ENCODE measurements at regions not wholly inside any gene's neighbourhood (a gene's known extent, or its start where the extent isn't known, plus 50 kb on each side); places are given as distances from the start of the nearest gene placed in this dataset.

DNA sequence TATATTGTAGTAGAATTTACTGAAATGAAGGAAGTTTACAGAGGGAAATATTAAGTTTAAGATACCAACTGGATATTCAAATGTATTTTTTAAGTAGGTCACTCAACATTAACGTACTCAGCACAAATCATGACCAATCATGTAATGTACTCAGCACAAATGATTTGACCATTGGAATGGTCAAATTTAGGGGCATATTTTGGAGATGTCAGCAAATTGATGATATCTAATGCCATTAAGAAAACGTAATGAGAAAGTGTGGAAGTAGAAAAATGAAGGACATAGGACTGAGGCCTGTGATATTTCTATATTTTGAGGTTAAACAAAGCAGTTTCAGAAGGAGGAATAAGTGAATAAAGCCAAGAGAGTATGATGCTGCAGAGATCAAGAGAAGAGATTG is 334.8 kb downstream of the KIF2B start:
- no peak for DNase-seq (ENCODE audit: low read depth)
- TF ChIP-seq, protein P1, sequence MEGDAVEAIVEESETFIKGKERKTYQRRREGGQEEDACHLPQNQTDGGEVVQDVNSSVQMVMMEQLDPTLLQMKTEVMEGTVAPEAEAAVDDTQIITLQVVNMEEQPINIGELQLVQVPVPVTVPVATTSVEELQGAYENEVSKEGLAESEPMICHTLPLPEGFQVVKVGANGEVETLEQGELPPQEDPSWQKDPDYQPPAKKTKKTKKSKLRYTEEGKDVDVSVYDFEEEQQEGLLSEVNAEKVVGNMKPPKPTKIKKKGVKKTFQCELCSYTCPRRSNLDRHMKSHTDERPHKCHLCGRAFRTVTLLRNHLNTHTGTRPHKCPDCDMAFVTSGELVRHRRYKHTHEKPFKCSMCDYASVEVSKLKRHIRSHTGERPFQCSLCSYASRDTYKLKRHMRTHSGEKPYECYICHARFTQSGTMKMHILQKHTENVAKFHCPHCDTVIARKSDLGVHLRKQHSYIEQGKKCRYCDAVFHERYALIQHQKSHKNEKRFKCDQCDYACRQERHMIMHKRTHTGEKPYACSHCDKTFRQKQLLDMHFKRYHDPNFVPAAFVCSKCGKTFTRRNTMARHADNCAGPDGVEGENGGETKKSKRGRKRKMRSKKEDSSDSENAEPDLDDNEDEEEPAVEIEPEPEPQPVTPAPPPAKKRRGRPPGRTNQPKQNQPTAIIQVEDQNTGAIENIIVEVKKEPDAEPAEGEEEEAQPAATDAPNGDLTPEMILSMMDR (IDR thresholded peaks at IDR 0.05; ENCODE audit: control insufficient read depth, extremely low read depth, insufficient read depth): no peak
- no peak overlapping the region for H3K4me3 ChIP-seq (ENCODE audit: low read depth, low read length)

- DNase-seq (ENCODE audit: low read depth): peak; percentile 1
- H3K4me3 ChIP-seq (ENCODE audit: low read depth, low read length): no peak overlapping the region
These were observed 349.6 kb downstream of the KIF2B start for GRCh38 chr17:54172096-54172984.

GRCh38 chr17:54172985-54173316 is 350.2 kb downstream of the KIF2B start:
- TF ChIP-seq, protein P1 (IDR thresholded peaks at IDR 0.05; ENCODE audit: control insufficient read depth, extremely low read depth, insufficient read depth): no peak
- H3K4me3 ChIP-seq (ENCODE audit: low read depth, low read length): no peak overlapping the region
- DNase-seq (ENCODE audit: low read depth): no peak

More at GRCh38 chr17:54172096-54172984, 349.6 kb downstream of the KIF2B start:
- TF ChIP-seq, protein P1 (IDR thresholded peaks at IDR 0.05; ENCODE audit: control insufficient read depth, extremely low read depth, insufficient read depth): peak; percentile 77

DNA sequence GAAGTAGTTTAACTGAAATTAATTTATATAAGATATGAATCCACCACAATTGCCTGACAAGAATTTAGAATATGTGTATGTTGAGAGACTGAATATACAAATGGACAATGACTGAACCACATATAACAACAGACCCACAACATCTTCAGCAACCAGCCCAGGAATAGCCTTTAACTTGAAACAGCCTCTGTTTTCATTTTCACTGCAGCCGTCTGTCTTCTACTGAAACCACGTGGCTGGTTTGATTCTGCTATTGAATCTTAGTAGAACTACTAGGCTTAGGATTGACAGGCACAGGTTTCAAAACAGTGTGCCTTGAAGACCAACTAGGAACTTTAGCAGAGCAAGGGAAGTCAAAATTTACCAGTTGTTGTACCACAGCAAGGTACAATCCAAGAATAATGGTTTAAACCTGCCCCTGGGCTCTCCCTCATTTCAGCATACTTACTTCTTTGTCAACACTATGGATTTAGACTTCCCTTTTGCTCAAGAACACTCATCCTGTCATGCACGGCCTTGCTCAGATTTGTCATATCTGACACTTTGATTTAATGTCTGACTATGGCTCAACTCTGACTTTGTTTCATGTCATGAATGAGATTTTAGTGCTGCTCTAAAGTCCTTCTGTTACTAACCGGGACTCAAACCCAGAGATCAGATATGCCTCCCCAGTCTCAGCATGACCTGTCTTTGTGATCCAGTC is 355.0 kb downstream of the KIF2B start:
- no peak for DNase-seq (ENCODE audit: low read depth)
- TF ChIP-seq, protein P1 (IDR thresholded peaks at IDR 0.05; ENCODE audit: control insufficient read depth, extremely low read depth, insufficient read depth): no peak
- no peak overlapping the region for H3K4me3 ChIP-seq (ENCODE audit: low read depth, low read length)

DNA sequence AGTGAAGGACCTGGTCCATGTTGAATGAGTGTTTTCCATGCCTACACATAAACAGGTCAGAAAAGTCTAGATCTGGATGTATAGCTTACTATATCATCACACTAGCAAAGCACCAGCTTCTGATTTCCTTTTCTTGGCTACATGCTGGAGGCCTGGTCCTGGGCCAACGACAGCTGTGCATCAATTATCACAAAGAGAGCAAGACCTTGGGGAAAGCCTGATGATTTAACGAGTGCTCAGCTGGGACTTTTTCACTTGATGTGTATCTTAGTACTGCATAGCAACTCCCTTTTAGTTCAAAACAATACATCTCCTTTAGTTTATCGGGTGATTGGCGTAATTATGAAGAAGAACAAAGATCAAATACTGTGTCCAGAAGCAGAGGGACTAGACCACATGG is 358.2 kb downstream of the KIF2B start:
- no peak overlapping the region for H3K4me3 ChIP-seq (ENCODE audit: low read depth, low read length)
- DNase-seq (ENCODE audit: low read depth): no peak
- TF ChIP-seq, protein P1 (IDR thresholded peaks at IDR 0.05; ENCODE audit: control insufficient read depth, extremely low read depth, insufficient read depth): no peak

DNA sequence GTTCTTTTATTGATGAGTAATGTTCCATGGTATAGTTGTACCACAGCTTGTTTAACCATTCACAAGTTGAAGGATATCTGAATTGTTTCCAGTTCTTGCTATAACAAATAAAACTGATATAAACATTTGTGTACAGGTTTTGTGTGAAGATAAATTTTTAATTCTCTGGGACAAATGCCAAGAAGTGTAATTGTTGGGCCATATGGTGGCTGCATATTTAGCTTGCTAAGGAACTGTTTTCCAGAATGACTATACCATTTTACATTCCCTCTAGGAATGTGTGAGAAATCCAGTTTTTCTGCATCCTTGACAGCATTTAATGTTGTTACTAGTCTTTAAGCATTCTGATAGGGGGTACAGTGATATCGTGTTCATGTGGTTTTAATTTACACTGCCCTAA is 368.5 kb downstream of the KIF2B start:
- no peak overlapping the region for H3K4me3 ChIP-seq (ENCODE audit: low read depth, low read length)
- DNase-seq (ENCODE audit: low read depth): no peak
- TF ChIP-seq, protein P1 (IDR thresholded peaks at IDR 0.05; ENCODE audit: control insufficient read depth, extremely low read depth, insufficient read depth): no peak
